Fibroblast of villous mesenchyme (primary cell): ENCODE measurements at regions not wholly inside any gene's neighbourhood (a gene's known extent, or its start where the extent isn't known, plus 50 kb on each side); places are given as distances from the start of the nearest gene placed in this dataset.

Experiments used
- DNase-seq: peaks from one replicate; pipeline ENCODE4 v3.0.0-alpha.2; 2010; ENCODE audit warnings: low read depth
- H3K4me3 ChIP-seq: 2 replicates; pipeline ENCODE4 v1.5.1; 2011; ENCODE audit warnings: low read depth, mild to moderate bottlenecking, low read length
- TF ChIP-seq, protein P1 (sequence below): IDR thresholded peaks from 2 replicates; pipeline ENCODE4 v1.5.1; 2012; ENCODE audit warnings: low read depth, mild to moderate bottlenecking, low read length; ENCODE audit not compliant: insufficient read depth

DNA sequence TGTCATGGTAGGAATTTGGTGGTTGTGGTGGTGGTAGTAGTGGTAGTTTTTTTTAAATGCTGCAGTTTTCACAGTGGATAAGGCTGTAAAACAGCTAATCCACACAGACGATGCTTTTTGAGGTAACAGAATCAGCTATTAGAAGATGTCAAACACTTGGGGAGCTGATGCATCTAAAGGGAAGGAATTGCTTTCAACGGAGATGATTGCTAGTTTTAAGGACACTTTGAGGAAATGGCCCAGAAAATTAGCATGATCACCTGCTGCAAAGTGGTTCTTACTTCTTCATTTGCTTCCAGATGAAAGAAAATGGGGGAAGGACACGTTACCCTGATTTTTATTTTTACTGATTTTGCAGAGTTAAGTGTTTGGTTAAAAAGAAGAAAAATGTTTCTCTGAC lies 178.2 kb upstream of the ATP10B start:
- no peak overlapping the region for H3K4me3 ChIP-seq
- TF ChIP-seq, protein P1, sequence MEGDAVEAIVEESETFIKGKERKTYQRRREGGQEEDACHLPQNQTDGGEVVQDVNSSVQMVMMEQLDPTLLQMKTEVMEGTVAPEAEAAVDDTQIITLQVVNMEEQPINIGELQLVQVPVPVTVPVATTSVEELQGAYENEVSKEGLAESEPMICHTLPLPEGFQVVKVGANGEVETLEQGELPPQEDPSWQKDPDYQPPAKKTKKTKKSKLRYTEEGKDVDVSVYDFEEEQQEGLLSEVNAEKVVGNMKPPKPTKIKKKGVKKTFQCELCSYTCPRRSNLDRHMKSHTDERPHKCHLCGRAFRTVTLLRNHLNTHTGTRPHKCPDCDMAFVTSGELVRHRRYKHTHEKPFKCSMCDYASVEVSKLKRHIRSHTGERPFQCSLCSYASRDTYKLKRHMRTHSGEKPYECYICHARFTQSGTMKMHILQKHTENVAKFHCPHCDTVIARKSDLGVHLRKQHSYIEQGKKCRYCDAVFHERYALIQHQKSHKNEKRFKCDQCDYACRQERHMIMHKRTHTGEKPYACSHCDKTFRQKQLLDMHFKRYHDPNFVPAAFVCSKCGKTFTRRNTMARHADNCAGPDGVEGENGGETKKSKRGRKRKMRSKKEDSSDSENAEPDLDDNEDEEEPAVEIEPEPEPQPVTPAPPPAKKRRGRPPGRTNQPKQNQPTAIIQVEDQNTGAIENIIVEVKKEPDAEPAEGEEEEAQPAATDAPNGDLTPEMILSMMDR = no peak
- DNase-seq = no peak

DNA sequence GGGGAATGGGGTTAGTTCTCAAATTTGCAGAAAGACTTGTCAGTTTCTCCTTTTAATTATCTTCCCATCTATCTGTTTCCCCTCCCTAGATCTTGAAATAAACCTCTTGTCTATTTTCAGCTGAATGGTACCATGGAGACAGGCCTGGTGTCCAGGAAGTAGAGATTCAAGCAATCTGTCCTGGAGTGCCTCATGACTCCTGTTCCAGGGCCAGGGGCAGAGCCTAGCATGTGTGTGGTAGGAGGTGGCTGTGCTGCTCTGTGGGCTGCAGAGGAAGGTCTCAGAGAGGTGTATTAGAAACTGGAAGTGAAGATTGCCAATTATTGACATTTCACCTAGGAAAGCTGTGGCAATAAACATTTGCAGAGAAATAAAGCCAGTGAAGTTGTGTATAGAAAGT lies 175.8 kb upstream of the ATP10B start:
- TF ChIP-seq, protein P1 = no peak
- no peak overlapping the region for H3K4me3 ChIP-seq
- no peak for DNase-seq

DNA sequence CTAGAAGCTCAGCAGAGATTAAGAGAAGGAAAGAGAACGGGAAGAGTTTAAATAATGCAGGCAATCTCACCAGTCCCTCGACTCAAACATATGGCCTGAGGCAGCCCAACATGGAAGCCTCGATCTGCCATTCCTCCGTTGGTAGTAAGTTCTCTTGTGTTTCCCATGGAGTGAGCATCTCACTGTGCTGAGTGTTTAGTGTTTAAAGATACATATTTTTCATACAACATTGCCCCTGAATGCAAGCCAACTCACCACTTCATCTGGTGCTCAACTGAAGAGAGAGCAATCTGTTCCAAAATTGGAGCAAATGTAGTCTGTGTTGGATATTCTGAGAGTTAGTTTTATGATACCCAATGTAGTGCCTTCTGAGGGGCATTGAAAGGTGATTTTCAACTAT lies 171.5 kb upstream of the ATP10B start:
- no peak overlapping the region for H3K4me3 ChIP-seq
- TF ChIP-seq, protein P1 = no peak
- no peak for DNase-seq

DNA sequence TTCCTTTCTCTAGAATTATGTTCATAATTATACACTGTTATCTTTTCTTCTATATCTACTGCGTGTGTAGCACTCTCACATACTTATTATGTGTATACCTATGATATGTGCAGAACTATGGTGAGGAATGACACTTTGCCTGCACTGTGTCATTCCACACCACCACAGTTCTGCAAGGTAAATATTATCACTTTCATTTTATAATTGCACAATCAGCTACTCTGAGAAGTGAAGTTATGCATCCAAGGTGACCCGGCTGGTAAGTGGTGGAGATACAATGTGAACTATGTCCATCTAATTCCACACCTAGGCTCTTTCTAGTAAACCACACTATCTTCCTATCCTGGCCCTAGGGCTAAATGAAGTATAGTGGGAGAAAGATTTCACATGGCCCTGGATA lies 170.1 kb upstream of the ATP10B start:
- DNase-seq = no peak
- H3K4me3 ChIP-seq = no peak overlapping the region
- TF ChIP-seq, protein P1 = no peak

DNA sequence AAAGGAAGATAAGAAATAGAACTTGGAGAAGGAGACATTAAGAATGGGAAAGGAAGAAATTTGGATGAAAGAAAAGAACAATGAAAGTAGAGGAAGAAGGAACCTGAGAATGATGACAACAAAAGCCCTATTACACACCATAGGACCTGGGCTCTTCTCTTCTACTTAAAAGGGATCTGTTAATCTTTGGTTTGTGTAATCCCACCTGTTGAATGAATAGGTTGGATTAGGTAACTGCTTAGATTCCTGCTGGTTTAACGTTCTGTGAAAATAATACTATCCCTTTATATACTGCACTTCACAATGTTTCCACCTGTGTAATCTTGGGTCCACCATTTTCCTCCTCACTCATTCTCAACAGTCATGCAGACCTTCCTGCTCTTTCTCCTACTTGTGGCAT lies 157.8 kb upstream of the ATP10B start:
- TF ChIP-seq, protein P1 = no peak
- H3K4me3 ChIP-seq = no peak overlapping the region
- no peak for DNase-seq

DNA sequence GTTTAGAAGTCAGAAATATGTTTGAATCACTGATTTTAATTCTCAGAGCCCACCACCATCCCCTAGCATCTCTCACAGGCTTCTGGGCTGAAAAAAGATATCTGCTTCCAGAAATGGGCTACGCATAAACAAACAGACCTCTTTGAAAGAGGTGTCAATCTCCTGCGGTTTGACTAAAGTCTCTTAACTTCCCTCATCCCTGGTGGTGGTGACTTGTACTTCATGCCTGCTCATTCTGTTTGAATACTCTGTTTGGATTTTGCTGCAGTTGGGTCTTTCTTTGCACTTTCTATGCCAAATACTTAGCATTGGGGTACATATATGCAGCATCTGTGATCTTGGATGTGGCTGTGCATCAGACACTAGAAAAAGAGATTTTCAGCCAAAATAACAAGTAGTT lies 157.2 kb upstream of the ATP10B start:
- no peak overlapping the region for H3K4me3 ChIP-seq
- DNase-seq = no peak
- TF ChIP-seq, protein P1 = no peak

DNA sequence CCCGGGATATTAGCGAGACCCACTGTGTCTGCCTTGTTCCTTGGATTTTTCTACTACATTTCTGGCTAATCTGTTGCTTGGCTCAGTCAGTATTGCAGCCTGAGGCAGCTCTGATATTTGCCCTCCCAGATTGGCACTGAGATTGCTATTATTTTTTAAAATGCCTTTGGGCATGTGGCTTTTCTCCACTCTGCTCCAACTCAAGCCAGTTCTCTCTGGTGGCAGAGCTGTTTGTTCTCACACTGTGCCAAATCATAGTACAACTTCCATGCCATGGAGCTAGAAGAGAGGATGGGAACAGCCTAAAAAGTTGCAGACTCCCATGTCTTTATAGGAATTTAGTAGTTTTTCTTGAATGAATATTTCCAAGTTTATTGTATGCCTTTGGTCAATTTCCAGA lies 155.9 kb upstream of the ATP10B start:
- no peak overlapping the region for H3K4me3 ChIP-seq
- DNase-seq = no peak
- TF ChIP-seq, protein P1 = no peak
